ENCODE measurements at regions not wholly inside any gene's neighbourhood (a gene's known extent, or its start where the extent isn't known, plus 50 kb on each side); places are given as distances from the start of the nearest gene placed in this dataset.

- TF ChIP-seq RAD21 (IDR thresholded peaks at IDR 0.05; ENCODE audit: low read length) (no peak), TAF1 (IDR thresholded peaks at IDR 0.05; ENCODE audit: borderline replicate concordance, low read depth, low read length) (no peak), GATA2 (CRISPR knock-in tag; IDR thresholded peaks at IDR 0.05) (no peak), CTCF (IDR thresholded peaks at IDR 0.05) (no peak), SMC3 (IDR thresholded peaks at IDR 0.05; ENCODE audit: low read depth, low read length) (no peak), FOXJ3 (CRISPR knock-in tag; IDR thresholded peaks at IDR 0.05) (no peak), POLR2AphosphoS5 (IDR thresholded peaks at IDR 0.05; ENCODE audit: low read depth, low read length) (no peak)
Measured at GRCh38 chr16:55189224-55189623, 134.8 kb upstream of the IRX6 start.

Data from SK-N-SH (cell line).